ENCODE measurements at regions not wholly inside any gene's neighbourhood (a gene's known extent, or its start where the extent isn't known, plus 50 kb on each side); places are given as distances from the start of the nearest gene placed in this dataset.

DNA sequence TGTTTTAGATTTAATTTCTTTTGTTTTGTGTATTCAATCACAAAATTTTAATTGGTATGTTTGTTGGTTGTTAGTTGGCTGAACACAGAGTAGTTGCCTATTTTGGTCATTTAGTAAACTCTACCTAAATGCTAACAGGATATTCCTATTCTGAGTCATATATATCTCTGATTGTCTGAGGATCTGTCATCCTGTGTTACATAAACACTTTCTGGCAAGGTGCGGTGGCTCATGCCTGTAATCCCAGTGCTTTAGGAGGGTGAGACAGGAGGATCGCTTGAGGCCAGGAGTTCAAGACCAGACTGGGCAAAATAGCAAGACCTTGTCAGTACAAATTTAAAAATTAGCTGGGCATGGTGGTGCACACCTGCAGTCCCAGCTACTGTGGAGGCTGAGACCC lies 178.6 kb downstream of the PLCE1 start:
- H3K36me3 ChIP-seq (ENCODE audit: insufficient read depth, low read length), result no peaks in the 10 kb centered on the region
- no peaks in the 10 kb centered on the region for H3K4me1 ChIP-seq (ENCODE audit: control insufficient read depth, insufficient read depth, low read length)
- no peak overlapping the region for H3K4me2 ChIP-seq (ENCODE audit: low read length)

DNA sequence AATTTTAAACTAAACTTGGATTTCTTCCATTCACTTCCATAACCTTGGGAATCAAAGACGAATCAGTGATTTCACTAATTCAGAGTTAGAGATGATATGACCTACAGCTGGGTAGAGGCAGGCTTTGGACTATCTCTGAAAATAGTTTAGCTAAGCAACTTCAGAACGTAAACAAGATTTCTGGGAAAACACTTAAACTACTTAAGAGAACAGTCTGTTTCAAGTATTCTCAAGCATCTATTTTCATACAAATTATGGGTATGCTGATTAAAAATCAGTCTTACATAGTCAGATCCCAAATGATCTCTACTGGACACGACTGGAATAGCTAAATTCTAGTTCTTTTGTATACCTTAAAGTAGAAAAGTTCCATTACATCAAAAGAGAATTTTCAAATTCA lies 179.9 kb downstream of the PLCE1 start:
- Histone ChIP-seq H3K4me1 (ENCODE audit: control insufficient read depth, insufficient read depth, low read length) (no peaks in the 10 kb centered on the region), H3K9ac (ENCODE audit: low read depth, low read length) (no peak overlapping the region), H3K27me3 (ENCODE audit: control insufficient read depth, insufficient read depth, low read length) (no peaks in the 10 kb centered on the region), H3K9me3 (replicated peaks; ENCODE audit: low read length) (no peaks in the 10 kb centered on the region), H3K4me3 (ENCODE audit: low read length) (no peak overlapping the region), H3K4me2 (ENCODE audit: low read length) (no peak overlapping the region), H3K36me3 (ENCODE audit: insufficient read depth, low read length) (no peaks in the 10 kb centered on the region)

More for the DNA sequence above, 178.6 kb downstream of the PLCE1 start:
- no peaks in the 10 kb centered on the region for H3K27me3 ChIP-seq (ENCODE audit: control insufficient read depth, insufficient read depth, low read length)
- H3K4me3 ChIP-seq (ENCODE audit: low read length), result no peak overlapping the region
- no peak overlapping the region for H3K9ac ChIP-seq (ENCODE audit: low read depth, low read length)
- H3K9me3 ChIP-seq (replicated peaks; ENCODE audit: low read length), result no peaks in the 10 kb centered on the region

DNA sequence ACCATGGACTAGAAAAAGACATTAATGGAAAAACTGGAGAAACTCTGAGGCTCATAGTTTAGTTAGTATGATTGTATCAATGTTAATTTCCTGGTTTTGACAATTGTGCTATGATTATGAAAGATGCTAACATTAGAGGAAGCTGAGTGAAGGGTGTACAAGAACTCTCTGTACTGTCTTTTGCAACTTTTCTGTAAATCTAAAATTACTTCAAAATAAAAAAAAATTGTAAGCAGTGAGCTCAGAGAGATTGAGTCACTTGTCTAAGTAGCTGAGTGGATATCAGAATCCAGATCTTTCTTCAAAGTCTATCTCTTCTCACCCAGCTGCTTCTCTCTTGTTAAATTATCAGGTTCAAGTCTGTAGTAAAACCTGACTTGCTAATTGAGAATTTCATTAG lies 181.1 kb downstream of the PLCE1 start:
- H3K9me3 ChIP-seq (replicated peaks; ENCODE audit: low read length), result no peaks in the 10 kb centered on the region
- no peaks in the 10 kb centered on the region for H3K36me3 ChIP-seq (ENCODE audit: insufficient read depth, low read length)
- no peak overlapping the region for H3K4me2 ChIP-seq (ENCODE audit: low read length)
- H3K27me3 ChIP-seq (ENCODE audit: control insufficient read depth, insufficient read depth, low read length), result no peaks in the 10 kb centered on the region
- no peaks in the 10 kb centered on the region for H3K4me1 ChIP-seq (ENCODE audit: control insufficient read depth, insufficient read depth, low read length)
- no peak overlapping the region for H3K9ac ChIP-seq (ENCODE audit: low read depth, low read length)
- H3K4me3 ChIP-seq (ENCODE audit: low read length), result no peak overlapping the region

DNA sequence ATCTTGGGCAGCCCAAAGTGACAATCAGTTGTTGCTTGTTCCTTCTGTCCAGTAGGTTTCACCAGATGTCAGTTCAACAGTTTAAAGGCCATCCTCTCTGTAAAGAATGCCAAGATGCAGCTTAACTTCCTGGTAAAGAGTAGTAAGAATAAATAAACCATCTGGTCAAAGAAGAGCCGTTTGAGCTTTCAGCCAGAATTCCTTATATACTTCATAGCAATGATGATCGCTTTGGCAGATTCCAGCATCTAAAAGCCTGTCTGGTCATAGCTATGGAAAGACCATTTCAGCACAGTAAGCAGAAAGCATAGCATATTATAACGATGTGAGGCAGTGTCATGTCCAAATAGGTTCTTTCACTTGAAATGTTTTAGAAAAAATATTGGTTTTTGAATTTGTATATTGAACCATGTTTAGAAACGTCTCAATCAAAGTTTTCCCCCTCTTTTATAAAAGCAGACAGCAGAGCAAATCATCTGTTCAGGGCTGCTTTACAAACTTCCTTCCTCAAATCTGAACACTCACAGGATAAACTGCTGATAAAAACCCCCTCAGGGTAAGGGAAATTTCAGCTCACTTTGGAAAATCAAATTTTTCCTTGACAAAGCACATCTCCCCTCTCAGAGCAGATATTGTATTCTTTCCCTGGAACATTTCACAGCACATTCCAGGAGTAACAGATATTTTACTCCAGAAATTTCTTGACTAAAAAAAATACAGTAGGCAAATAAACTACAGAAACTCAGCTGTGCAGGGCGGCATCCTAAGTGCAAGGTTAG lies 184.1 kb downstream of the NOC3L start:
- H3K9me3 ChIP-seq (replicated peaks; ENCODE audit: low read length), result no peaks in the 10 kb centered on the region
- no peaks in the 10 kb centered on the region for H3K36me3 ChIP-seq (ENCODE audit: insufficient read depth, low read length)
- H3K27me3 ChIP-seq (ENCODE audit: control insufficient read depth, insufficient read depth, low read length), result no peaks in the 10 kb centered on the region
- H3K4me1 ChIP-seq (ENCODE audit: control insufficient read depth, insufficient read depth, low read length), result peaks cover 12% of the 10 kb centered on the region
- H3K9ac ChIP-seq (ENCODE audit: low read depth, low read length), result no peak overlapping the region
- no peak overlapping the region for H3K4me3 ChIP-seq (ENCODE audit: low read length)
- no peak overlapping the region for H3K4me2 ChIP-seq (ENCODE audit: low read length)

DNA sequence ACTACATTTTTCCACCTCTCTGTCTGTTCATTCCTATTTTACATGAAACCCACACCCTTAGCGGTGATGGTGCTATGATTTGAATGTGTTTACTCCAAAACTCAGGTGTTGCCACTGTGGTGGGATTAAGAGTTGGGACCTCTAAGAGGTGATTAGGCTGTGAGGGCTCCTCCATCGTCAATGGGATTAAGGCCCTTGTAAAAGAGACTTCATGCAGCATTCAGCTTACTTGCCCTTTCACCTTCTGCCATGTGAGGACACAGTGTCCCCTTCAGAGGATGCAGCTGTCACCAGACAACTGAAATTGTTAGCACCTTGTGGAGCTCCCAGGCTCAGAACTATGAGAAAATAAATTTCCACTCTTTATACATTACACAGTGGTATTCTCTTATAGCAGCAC lies 182.2 kb downstream of the NOC3L start:
- H3K9ac ChIP-seq (ENCODE audit: low read depth, low read length), result no peak overlapping the region
- no peaks in the 10 kb centered on the region for H3K36me3 ChIP-seq (ENCODE audit: insufficient read depth, low read length)
- no peak overlapping the region for H3K4me3 ChIP-seq (ENCODE audit: low read length)
- H3K9me3 ChIP-seq (replicated peaks; ENCODE audit: low read length), result no peaks in the 10 kb centered on the region
- peaks cover 26% of the 10 kb centered on the region for H3K4me1 ChIP-seq (ENCODE audit: control insufficient read depth, insufficient read depth, low read length)
- no peaks in the 10 kb centered on the region for H3K27me3 ChIP-seq (ENCODE audit: control insufficient read depth, insufficient read depth, low read length)
- H3K4me2 ChIP-seq (ENCODE audit: low read length), result no peak overlapping the region

DNA sequence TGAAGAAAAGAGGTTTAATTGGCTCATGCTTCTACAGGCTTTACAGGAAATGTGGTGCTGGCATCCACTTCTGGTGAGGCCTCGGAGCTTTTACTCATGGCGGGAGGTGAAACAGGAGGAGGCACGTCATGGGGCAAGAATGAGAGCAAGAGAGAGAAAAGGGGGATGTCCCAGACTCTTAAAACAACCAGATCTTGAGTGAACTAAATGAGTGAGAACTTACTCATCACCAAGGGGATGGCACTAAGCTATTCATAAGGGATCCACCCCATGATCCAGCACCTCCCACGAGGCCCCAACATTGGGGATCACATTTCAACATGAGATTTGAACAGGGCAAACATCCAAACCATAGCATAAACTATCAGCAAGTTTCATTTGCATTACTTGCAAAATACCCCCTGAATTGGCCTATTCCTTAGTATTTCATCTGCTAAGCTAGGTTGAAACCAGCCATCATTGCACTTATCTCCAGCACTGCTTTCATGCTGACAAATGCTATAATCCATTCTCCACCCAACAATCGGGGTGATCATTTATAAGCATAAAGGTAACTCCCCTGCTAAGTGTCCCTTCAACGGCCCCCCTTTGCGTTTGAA lies 179.0 kb downstream of the NOC3L start:
- no peaks in the 10 kb centered on the region for H3K36me3 ChIP-seq (ENCODE audit: insufficient read depth, low read length)
- H3K27me3 ChIP-seq (ENCODE audit: control insufficient read depth, insufficient read depth, low read length), result no peaks in the 10 kb centered on the region
- peak overlapping the region; percentile 12 for H3K4me3 ChIP-seq (ENCODE audit: low read length)
- H3K4me2 ChIP-seq (ENCODE audit: low read length), result peak overlapping the region; percentile 53
- H3K9ac ChIP-seq (ENCODE audit: low read depth, low read length), result peak overlapping the region; percentile 9
- peaks cover 26% of the 10 kb centered on the region for H3K4me1 ChIP-seq (ENCODE audit: control insufficient read depth, insufficient read depth, low read length)
- no peaks in the 10 kb centered on the region for H3K9me3 ChIP-seq (replicated peaks; ENCODE audit: low read length)

DNA sequence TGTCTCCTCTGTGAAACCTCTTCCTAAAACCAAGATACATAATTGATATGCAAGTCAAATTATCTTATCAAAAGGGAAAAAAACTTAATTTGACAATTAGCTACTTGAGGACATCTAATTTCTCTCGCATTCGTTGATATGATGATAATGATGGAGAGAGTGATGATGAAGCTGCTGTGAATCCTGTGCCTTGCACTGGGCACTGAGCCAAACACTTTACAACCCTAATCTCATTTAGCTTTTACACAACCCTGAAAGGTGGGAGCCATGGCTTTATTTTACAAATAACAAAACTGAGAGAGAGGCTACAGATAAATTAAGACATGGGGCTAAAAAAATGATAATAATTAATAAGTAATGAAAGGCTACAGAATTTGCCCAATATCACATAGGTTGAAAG lies 176.0 kb downstream of the NOC3L start:
- no peak overlapping the region for H3K4me3 ChIP-seq (ENCODE audit: low read length)
- H3K9ac ChIP-seq (ENCODE audit: low read depth, low read length), result no peak overlapping the region
- no peak overlapping the region for H3K4me2 ChIP-seq (ENCODE audit: low read length)
- H3K36me3 ChIP-seq (ENCODE audit: insufficient read depth, low read length), result no peaks in the 10 kb centered on the region
- peaks cover 26% of the 10 kb centered on the region for H3K4me1 ChIP-seq (ENCODE audit: control insufficient read depth, insufficient read depth, low read length)
- no peaks in the 10 kb centered on the region for H3K9me3 ChIP-seq (replicated peaks; ENCODE audit: low read length)
- H3K27me3 ChIP-seq (ENCODE audit: control insufficient read depth, insufficient read depth, low read length), result no peaks in the 10 kb centered on the region

DNA sequence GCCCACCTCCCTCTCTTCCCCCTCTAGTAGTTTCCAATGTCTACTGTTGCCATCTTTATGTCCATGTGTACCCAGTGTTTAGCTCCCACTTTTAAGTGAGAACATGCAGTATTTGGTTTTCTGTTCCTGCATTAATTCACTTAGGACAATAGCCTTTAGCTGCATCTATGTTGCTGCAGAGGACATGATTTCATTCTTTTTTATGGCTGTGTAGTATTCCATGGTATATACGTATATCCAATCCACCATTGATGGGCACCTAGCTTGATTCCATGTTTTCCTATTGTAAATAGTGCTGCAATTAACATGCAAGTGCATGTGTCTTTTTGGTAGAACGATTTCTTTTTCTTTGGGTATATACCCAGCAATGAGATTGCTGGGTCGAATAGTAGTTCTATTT lies 170.4 kb downstream of the NOC3L start:
- Histone ChIP-seq H3K9ac (ENCODE audit: low read depth, low read length) (no peak overlapping the region), H3K27me3 (ENCODE audit: control insufficient read depth, insufficient read depth, low read length) (no peaks in the 10 kb centered on the region), H3K4me3 (ENCODE audit: low read length) (no peak overlapping the region), H3K4me1 (ENCODE audit: control insufficient read depth, insufficient read depth, low read length) (peaks cover 28% of the 10 kb centered on the region), H3K36me3 (ENCODE audit: insufficient read depth, low read length) (no peaks in the 10 kb centered on the region), H3K4me2 (ENCODE audit: low read length) (no peak overlapping the region), H3K9me3 (replicated peaks; ENCODE audit: low read length) (no peaks in the 10 kb centered on the region)

DNA sequence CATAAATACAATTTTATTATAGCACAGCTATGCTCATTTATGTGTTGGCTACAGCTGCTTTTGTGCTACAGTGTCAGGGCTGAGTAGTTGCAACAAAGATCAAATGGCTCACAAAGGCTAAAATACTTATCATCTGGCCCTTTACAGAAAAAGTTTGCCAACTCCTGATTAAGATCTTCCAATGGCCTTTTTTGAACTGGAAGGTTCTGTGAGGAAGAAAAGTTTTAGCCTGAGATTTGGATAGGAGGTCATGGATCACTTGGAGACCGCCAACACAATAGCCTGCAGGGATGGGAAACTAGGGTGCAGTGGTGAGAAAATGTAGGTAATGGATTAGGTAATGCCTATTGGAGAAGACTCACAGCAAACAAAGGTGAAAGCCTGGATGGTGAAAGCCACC lies 169.8 kb downstream of the NOC3L start:
- H3K4me1 ChIP-seq (ENCODE audit: control insufficient read depth, insufficient read depth, low read length), result peaks cover 28% of the 10 kb centered on the region
- H3K36me3 ChIP-seq (ENCODE audit: insufficient read depth, low read length), result no peaks in the 10 kb centered on the region
- H3K27me3 ChIP-seq (ENCODE audit: control insufficient read depth, insufficient read depth, low read length), result no peaks in the 10 kb centered on the region
- peak overlapping the region; percentile 40 for H3K4me3 ChIP-seq (ENCODE audit: low read length)
- no peaks in the 10 kb centered on the region for H3K9me3 ChIP-seq (replicated peaks; ENCODE audit: low read length)
- H3K4me2 ChIP-seq (ENCODE audit: low read length), result peak overlapping the region; percentile 78
- H3K9ac ChIP-seq (ENCODE audit: low read depth, low read length), result no peak overlapping the region

DNA sequence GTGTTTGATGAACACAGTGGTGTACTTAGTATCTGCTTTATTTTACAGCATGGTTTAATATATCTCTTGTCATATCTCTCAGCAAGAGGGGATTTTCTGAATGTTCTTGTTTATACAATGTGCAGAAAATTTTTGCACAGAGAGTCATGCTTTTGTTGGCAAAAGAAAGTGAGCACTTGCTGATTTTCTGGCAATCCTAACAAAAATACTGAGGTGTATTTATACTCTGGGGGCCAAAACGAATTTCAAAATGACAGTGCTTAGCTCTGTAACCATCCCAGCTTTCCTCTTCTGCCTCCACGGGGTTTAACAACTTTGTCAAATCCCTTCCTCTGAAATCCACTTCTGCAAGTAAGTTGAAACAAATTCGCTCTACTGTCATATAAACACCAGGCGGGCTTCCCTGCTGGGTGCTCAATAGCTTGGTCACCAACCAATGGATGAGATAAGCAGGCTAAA lies 169.2 kb downstream of the NOC3L start:
- H3K27me3 ChIP-seq (ENCODE audit: control insufficient read depth, insufficient read depth, low read length), result no peaks in the 10 kb centered on the region
- H3K4me1 ChIP-seq (ENCODE audit: control insufficient read depth, insufficient read depth, low read length), result peaks cover 28% of the 10 kb centered on the region
- no peak overlapping the region for H3K9ac ChIP-seq (ENCODE audit: low read depth, low read length)
- peak overlapping the region; percentile 78 for H3K4me2 ChIP-seq (ENCODE audit: low read length)
- H3K9me3 ChIP-seq (replicated peaks; ENCODE audit: low read length), result no peaks in the 10 kb centered on the region
- no peaks in the 10 kb centered on the region for H3K36me3 ChIP-seq (ENCODE audit: insufficient read depth, low read length)
- peak overlapping the region; percentile 40 for H3K4me3 ChIP-seq (ENCODE audit: low read length)

DNA sequence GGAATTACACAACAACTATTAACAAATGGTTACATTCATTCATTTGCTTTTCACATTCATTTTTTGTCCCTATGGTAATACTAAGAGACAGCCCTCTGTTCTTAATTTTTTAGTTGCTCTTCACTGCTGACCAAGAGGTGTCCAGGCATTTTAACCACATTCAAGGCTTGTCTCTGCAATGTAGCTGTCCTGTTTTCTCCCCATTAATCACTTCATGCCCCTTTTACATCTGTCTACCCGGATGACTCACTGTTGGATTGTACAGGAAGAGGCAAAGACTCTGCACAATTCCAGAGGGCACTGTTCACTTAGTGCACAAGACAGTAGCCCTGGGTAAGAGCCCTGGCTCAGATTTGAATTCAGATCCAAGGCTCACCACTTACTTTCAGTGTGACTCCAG lies 168.5 kb downstream of the NOC3L start:
- no peaks in the 10 kb centered on the region for H3K9me3 ChIP-seq (replicated peaks; ENCODE audit: low read length)
- no peaks in the 10 kb centered on the region for H3K27me3 ChIP-seq (ENCODE audit: control insufficient read depth, insufficient read depth, low read length)
- H3K4me3 ChIP-seq (ENCODE audit: low read length), result peak overlapping the region; percentile 1
- peaks cover 33% of the 10 kb centered on the region for H3K4me1 ChIP-seq (ENCODE audit: control insufficient read depth, insufficient read depth, low read length)
- H3K4me2 ChIP-seq (ENCODE audit: low read length), result peak overlapping the region; percentile 78
- H3K36me3 ChIP-seq (ENCODE audit: insufficient read depth, low read length), result no peaks in the 10 kb centered on the region
- no peak overlapping the region for H3K9ac ChIP-seq (ENCODE audit: low read depth, low read length)

DNA sequence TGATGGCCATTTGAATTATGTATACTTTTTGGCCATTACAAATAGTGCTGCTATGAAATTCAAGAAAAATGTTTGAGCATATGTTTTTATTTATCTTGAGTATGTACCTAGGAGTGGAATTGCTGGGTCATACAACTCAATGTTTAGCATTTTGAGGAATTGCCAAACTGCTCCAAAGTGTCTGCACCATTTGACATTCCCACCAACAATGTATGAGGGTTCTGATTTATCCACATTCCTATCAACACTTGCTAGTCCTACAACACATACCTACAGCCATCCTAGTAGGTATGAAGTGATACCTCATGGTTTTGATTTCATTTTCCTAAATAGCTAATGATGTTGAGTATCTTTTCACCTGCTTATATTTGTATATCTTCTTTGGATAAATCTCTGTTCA lies 165.5 kb downstream of the NOC3L start:
- no peak overlapping the region for H3K4me2 ChIP-seq (ENCODE audit: low read length)
- H3K4me3 ChIP-seq (ENCODE audit: low read length), result no peak overlapping the region
- H3K9me3 ChIP-seq (replicated peaks; ENCODE audit: low read length), result no peaks in the 10 kb centered on the region
- no peaks in the 10 kb centered on the region for H3K27me3 ChIP-seq (ENCODE audit: control insufficient read depth, insufficient read depth, low read length)
- peaks cover 42% of the 10 kb centered on the region for H3K4me1 ChIP-seq (ENCODE audit: control insufficient read depth, insufficient read depth, low read length)
- H3K9ac ChIP-seq (ENCODE audit: low read depth, low read length), result no peak overlapping the region
- H3K36me3 ChIP-seq (ENCODE audit: insufficient read depth, low read length), result no peaks in the 10 kb centered on the region

Measured in skeletal muscle satellite cell (primary cell).